ENCODE measurements at regions not wholly inside any gene's neighbourhood (a gene's known extent, or its start where the extent isn't known, plus 50 kb on each side); places are given as distances from the start of the nearest gene placed in this dataset.

GRCh38 chr18:56142001-56142400 lies 496.4 kb downstream of the TXNL1 start:
- no peaks in the 10 kb centered on the region for H3K9me3 ChIP-seq (ENCODE audit: control insufficient read depth, insufficient read depth, low read length)
- no peaks in the 10 kb centered on the region for H3K4me1 ChIP-seq (ENCODE audit: control insufficient read depth, low read length)
- no peak overlapping the region for H3K4me2 ChIP-seq (ENCODE audit: low read length)
- no peak overlapping the region for H3K4me3 ChIP-seq (ENCODE audit: low read length)
- H3K9me2 ChIP-seq (replicated peaks; ENCODE audit: control insufficient read depth, low read length) = no peaks in the 10 kb centered on the region
- TF ChIP-seq CTCF (IDR thresholded peaks at IDR 0.05; ENCODE audit: low read depth, low read length, poor library complexity, severe bottlenecking) (no peak), EZH2phosphoT487 (IDR thresholded peaks at IDR 0.05; ENCODE audit: borderline replicate concordance, low read length) (no peak)
- H3F3A ChIP-seq (ENCODE audit: control insufficient read depth, insufficient read depth) = no peaks in the 10 kb centered on the region
- H3K36me3 ChIP-seq (ENCODE audit: control insufficient read depth, low read length) = no peaks in the 10 kb centered on the region
- no peaks in the 10 kb centered on the region for H3K79me2 ChIP-seq (ENCODE audit: control insufficient read depth, low read length)
- no peaks in the 10 kb centered on the region for H3K27me3 ChIP-seq (ENCODE audit: control insufficient read depth, low read length)
- H4K20me1 ChIP-seq (ENCODE audit: control insufficient read depth, insufficient read depth, low read depth, low read length) = no peaks in the 10 kb centered on the region
- H3K27ac ChIP-seq (ENCODE audit: low read depth, low read length) = no peak overlapping the region

- Histone ChIP-seq H3K79me2 (ENCODE audit: control insufficient read depth, low read length) (no peaks in the 10 kb centered on the region), H3K4me3 (ENCODE audit: low read length) (no peak overlapping the region), H3K9me3 (ENCODE audit: control insufficient read depth, insufficient read depth, low read length) (no peaks in the 10 kb centered on the region), H3F3A (ENCODE audit: control insufficient read depth, insufficient read depth) (no peaks in the 10 kb centered on the region), H3K36me3 (ENCODE audit: control insufficient read depth, low read length) (no peaks in the 10 kb centered on the region), H3K27ac (ENCODE audit: low read depth, low read length) (no peak overlapping the region), H3K9me2 (replicated peaks; ENCODE audit: control insufficient read depth, low read length) (no peaks in the 10 kb centered on the region), H3K4me1 (ENCODE audit: control insufficient read depth, low read length) (no peaks in the 10 kb centered on the region), H3K4me2 (ENCODE audit: low read length) (no peak overlapping the region), H4K20me1 (ENCODE audit: control insufficient read depth, insufficient read depth, low read depth, low read length) (no peaks in the 10 kb centered on the region), H3K27me3 (ENCODE audit: control insufficient read depth, low read length) (no peaks in the 10 kb centered on the region)
- no peak for TF ChIP-seq CTCF (IDR thresholded peaks at IDR 0.05; ENCODE audit: low read depth, low read length, poor library complexity, severe bottlenecking)
These were observed 498.6 kb downstream of the TXNL1 start for GRCh38 chr18:56139792-56140254.

- no peaks in the 10 kb centered on the region for H3K79me2 ChIP-seq (ENCODE audit: control insufficient read depth, low read length)
- H3K9me3 ChIP-seq (ENCODE audit: control insufficient read depth, insufficient read depth, low read length) = no peaks in the 10 kb centered on the region
- no peak overlapping the region for H3K4me2 ChIP-seq (ENCODE audit: low read length)
- H3K9me2 ChIP-seq (replicated peaks; ENCODE audit: control insufficient read depth, low read length) = no peaks in the 10 kb centered on the region
- no peaks in the 10 kb centered on the region for H3K36me3 ChIP-seq (ENCODE audit: control insufficient read depth, low read length)
- no peaks in the 10 kb centered on the region for H3F3A ChIP-seq (ENCODE audit: control insufficient read depth, insufficient read depth)
- H3K4me3 ChIP-seq (ENCODE audit: low read length) = no peak overlapping the region
- H3K27ac ChIP-seq (ENCODE audit: low read depth, low read length) = no peak overlapping the region
- H4K20me1 ChIP-seq (ENCODE audit: control insufficient read depth, insufficient read depth, low read depth, low read length) = no peaks in the 10 kb centered on the region
- H3K4me1 ChIP-seq (ENCODE audit: control insufficient read depth, low read length) = no peaks in the 10 kb centered on the region
- H3K27me3 ChIP-seq (ENCODE audit: control insufficient read depth, low read length) = no peaks in the 10 kb centered on the region
- TF ChIP-seq EZH2phosphoT487 (IDR thresholded peaks at IDR 0.05; ENCODE audit: borderline replicate concordance, low read length) = no peak
- TF ChIP-seq CTCF (IDR thresholded peaks at IDR 0.05; ENCODE audit: low read depth, low read length, poor library complexity, severe bottlenecking) = no peak
These were observed 499.0 kb downstream of the TXNL1 start for GRCh38 chr18:56139372-56139771.

GRCh38 chr18:56136105-56136504 lies 502.3 kb downstream of the TXNL1 start:
- TF ChIP-seq CTCF (IDR thresholded peaks at IDR 0.05; ENCODE audit: low read depth, low read length, poor library complexity, severe bottlenecking) (no peak), EZH2phosphoT487 (IDR thresholded peaks at IDR 0.05; ENCODE audit: borderline replicate concordance, low read length) (no peak)
- Histone ChIP-seq H3K9me2 (replicated peaks; ENCODE audit: control insufficient read depth, low read length) (no peaks in the 10 kb centered on the region), H3K4me3 (ENCODE audit: low read length) (no peak overlapping the region), H3K79me2 (ENCODE audit: control insufficient read depth, low read length) (no peaks in the 10 kb centered on the region), H3K27ac (ENCODE audit: low read depth, low read length) (no peak overlapping the region), H3K9me3 (ENCODE audit: control insufficient read depth, insufficient read depth, low read length) (no peaks in the 10 kb centered on the region), H3K36me3 (ENCODE audit: control insufficient read depth, low read length) (no peaks in the 10 kb centered on the region), H3K27me3 (ENCODE audit: control insufficient read depth, low read length) (no peaks in the 10 kb centered on the region), H3K4me2 (ENCODE audit: low read length) (no peak overlapping the region), H4K20me1 (ENCODE audit: control insufficient read depth, insufficient read depth, low read depth, low read length) (no peaks in the 10 kb centered on the region), H3F3A (ENCODE audit: control insufficient read depth, insufficient read depth) (no peaks in the 10 kb centered on the region), H3K4me1 (ENCODE audit: control insufficient read depth, low read length) (no peaks in the 10 kb centered on the region)
